DOHH2 (cell line): ENCODE measurements at regions not wholly inside any gene's neighbourhood (a gene's known extent, or its start where the extent isn't known, plus 50 kb on each side); places are given as distances from the start of the nearest gene placed in this dataset.

ENCODE experiments used
- CTCF ChIP-seq: fragments of 200-600 bp; sonication (generic); IDR thresholded peaks from one replicate; pipeline ENCODE4 v1.5.1; 2014; ENCODE audit warnings: antibody characterized with exemption, mild to moderate bottlenecking, low read depth, low read length; ENCODE audit not compliant: poor library complexity, severe bottlenecking
- EZH2phosphoT487 ChIP-seq: fragments of 200-600 bp; sonication (generic); IDR thresholded peaks from 2 replicates; pipeline ENCODE4 v1.6.1; 2017; ENCODE audit warnings: borderline replicate concordance, mild to moderate bottlenecking, antibody characterized with exemption, low read length, moderate library complexity, mixed read lengths

DNA sequence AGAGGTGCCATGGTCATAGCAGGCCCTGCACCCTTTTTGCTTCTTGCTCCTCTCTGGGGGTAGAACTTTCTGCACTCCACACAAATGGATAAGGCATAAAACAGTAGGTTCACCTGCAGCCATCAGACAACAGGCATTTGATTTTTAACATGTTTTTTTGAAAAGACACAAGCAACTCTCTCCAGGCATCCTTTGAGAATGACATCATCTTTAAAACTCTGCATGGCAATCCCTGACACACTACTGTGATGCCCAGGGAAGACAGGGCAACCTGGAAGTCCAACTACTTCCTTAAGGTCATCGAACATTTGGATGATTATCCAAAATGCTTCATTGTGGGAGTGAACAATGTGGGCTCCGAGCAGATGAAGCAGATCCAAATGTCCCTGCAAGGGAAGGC, 82.8 kb downstream of the SKA1 start:
- no peak for TF ChIP-seq CTCF
- no peak for TF ChIP-seq EZH2phosphoT487
